Adrenal gland (tissue), 5 donors: ENCODE measurements at regions not wholly inside any gene's neighbourhood (a gene's known extent, or its start where the extent isn't known, plus 50 kb on each side); places are given as distances from the start of the nearest gene placed in this dataset.

Experiments used
- POLR2A ChIP-seq, 2 donors: fragments of 450-650 bp; IDR thresholded peaks; one replicate each; pipeline ENCODE4 v1.6.1; 2017; ENCODE audit warnings: antibody characterized with exemption in 2 of 2, mild to moderate bottlenecking in 2 of 2, moderate library complexity in 1 of 2
- TF ChIP-seq, protein P1 (sequence below), 6 experiments: fragments of 450-650 bp in 4 of 6; fragments of 200-600 bp in 2 of 6; sonication (generic) in 1 of 6; IDR thresholded peaks; 1 replicate in 5 of 6; 2 replicates in 1 of 6; pipeline versions ENCODE4 v1.5.1 to v1.8.0; 2016 to 2021; ENCODE audit warnings: antibody characterized with exemption in 6 of 6, mild to moderate bottlenecking in 2 of 6, moderate library complexity in 1 of 6
- donor health status: DM: no; HTN: no; CAD: no.

DNA sequence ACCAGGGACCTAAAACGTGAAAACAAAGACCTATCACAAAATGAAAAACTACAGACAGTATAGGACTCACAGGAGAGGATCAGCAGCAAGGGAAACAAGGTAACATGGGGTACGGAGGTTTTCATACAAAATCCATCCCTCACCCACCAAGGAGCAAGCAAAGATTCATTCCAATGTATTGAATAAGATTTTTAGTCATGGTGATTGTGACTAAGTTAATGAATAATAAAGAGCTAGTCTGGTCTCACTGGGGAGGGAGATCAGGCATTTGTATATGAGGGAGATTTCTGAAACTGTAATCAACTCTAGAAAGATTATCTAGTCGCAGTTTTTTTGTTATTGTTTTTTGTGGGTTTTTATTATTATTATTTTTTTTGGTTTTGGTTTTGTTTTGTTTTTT lies 336.5 kb upstream of the MMADHC start:
- TF ChIP-seq, protein P1, sequence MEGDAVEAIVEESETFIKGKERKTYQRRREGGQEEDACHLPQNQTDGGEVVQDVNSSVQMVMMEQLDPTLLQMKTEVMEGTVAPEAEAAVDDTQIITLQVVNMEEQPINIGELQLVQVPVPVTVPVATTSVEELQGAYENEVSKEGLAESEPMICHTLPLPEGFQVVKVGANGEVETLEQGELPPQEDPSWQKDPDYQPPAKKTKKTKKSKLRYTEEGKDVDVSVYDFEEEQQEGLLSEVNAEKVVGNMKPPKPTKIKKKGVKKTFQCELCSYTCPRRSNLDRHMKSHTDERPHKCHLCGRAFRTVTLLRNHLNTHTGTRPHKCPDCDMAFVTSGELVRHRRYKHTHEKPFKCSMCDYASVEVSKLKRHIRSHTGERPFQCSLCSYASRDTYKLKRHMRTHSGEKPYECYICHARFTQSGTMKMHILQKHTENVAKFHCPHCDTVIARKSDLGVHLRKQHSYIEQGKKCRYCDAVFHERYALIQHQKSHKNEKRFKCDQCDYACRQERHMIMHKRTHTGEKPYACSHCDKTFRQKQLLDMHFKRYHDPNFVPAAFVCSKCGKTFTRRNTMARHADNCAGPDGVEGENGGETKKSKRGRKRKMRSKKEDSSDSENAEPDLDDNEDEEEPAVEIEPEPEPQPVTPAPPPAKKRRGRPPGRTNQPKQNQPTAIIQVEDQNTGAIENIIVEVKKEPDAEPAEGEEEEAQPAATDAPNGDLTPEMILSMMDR (IDR thresholded peaks at IDR 0.05), result no peak
- TF ChIP-seq POLR2A (IDR thresholded peaks at IDR 0.05), result no peak
